Ishikawa (cell line): ENCODE measurements at regions not wholly inside any gene's neighbourhood (a gene's known extent, or its start where the extent isn't known, plus 50 kb on each side); places are given as distances from the start of the nearest gene placed in this dataset.

ENCODE experiments used
- CEBPB ChIP-seq: IDR thresholded peaks from 2 replicates; pipeline ENCODE4 v1.6.1; 2012
- CREB1 ChIP-seq: IDR thresholded peaks from 2 replicates; pipeline ENCODE4 v1.6.1; 2012; ENCODE audit warnings: low read depth
- EGR1 ChIP-seq: IDR thresholded peaks from 2 replicates; pipeline ENCODE4 v1.6.1; 2012
- EP300 ChIP-seq: IDR thresholded peaks from 2 replicates; pipeline ENCODE4 v1.6.1; 2012; ENCODE audit warnings: borderline replicate concordance
- FOXM1 ChIP-seq: IDR thresholded peaks from 2 replicates; pipeline ENCODE4 v1.6.1; 2012; ENCODE audit warnings: low read depth, borderline replicate concordance
- NFIC ChIP-seq: IDR thresholded peaks from 2 replicates; pipeline ENCODE4 v1.6.1; 2012
- RAD21 ChIP-seq: IDR thresholded peaks from 2 replicates; pipeline ENCODE4 v1.6.1; 2012; ENCODE audit warnings: low read depth
- TAF1 ChIP-seq: IDR thresholded peaks from 2 replicates; pipeline ENCODE4 v1.6.1; 2012; ENCODE audit warnings: low read depth, mild to moderate bottlenecking
- TCF12 ChIP-seq: IDR thresholded peaks from 2 replicates; pipeline ENCODE4 v1.6.1; 2012; ENCODE audit warnings: low read depth
- TEAD4 ChIP-seq: IDR thresholded peaks from 2 replicates; pipeline ENCODE4 v1.6.1; 2012
- YY1 ChIP-seq: IDR thresholded peaks from 2 replicates; pipeline ENCODE4 v1.6.1; 2012; ENCODE audit warnings: low read depth
- ZBTB7A ChIP-seq: IDR thresholded peaks from 2 replicates; pipeline ENCODE4 v1.6.1; 2012; ENCODE audit warnings: low read depth
- TF ChIP-seq, protein P1 (sequence below): IDR thresholded peaks from 2 replicates; pipeline ENCODE4 v1.6.1; 2012
- TF ChIP-seq, protein P2 (sequence below): IDR thresholded peaks from 2 replicates; pipeline ENCODE4 v1.6.1; 2012
- TF ChIP-seq, protein P3 (sequence below): IDR thresholded peaks from 2 replicates; pipeline ENCODE4 v1.6.1; 2012; ENCODE audit warnings: low read depth, mild to moderate bottlenecking

DNA sequence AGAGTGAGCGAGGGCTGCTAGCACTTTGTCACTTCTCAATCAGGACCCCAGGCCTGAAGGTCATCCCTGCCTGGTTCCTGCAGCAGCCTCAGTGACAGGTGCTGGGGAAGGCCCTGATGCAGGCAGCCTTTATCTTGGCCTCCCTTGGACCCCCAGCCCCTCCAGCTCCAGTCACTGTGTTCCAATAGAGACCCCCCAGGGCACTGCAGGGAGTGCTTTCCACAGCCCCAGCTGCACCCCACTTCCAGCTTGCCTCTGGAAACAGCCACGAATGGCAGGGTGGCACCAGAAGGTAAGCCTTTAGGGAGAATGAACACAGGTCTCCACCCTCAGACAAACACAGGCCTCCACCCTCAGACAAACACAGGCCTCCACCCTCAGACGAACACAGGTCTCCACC lies 241.6 kb upstream of the SGCG start:
- TF ChIP-seq RAD21 (no peak), NFIC (no peak), TCF12 (no peak), TAF1 (no peak), FOXM1 (no peak), YY1 (no peak), TEAD4 (no peak), CREB1 (no peak), EP300 (no peak), CEBPB (no peak), ZBTB7A (no peak), EGR1 (no peak)
- TF ChIP-seq, protein P1, sequence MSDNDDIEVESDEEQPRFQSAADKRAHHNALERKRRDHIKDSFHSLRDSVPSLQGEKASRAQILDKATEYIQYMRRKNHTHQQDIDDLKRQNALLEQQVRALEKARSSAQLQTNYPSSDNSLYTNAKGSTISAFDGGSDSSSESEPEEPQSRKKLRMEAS = no peak
- TF ChIP-seq, protein P2, sequence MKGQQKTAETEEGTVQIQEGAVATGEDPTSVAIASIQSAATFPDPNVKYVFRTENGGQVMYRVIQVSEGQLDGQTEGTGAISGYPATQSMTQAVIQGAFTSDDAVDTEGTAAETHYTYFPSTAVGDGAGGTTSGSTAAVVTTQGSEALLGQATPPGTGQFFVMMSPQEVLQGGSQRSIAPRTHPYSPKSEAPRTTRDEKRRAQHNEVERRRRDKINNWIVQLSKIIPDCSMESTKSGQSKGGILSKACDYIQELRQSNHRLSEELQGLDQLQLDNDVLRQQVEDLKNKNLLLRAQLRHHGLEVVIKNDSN = no peak
- TF ChIP-seq, protein P3, sequence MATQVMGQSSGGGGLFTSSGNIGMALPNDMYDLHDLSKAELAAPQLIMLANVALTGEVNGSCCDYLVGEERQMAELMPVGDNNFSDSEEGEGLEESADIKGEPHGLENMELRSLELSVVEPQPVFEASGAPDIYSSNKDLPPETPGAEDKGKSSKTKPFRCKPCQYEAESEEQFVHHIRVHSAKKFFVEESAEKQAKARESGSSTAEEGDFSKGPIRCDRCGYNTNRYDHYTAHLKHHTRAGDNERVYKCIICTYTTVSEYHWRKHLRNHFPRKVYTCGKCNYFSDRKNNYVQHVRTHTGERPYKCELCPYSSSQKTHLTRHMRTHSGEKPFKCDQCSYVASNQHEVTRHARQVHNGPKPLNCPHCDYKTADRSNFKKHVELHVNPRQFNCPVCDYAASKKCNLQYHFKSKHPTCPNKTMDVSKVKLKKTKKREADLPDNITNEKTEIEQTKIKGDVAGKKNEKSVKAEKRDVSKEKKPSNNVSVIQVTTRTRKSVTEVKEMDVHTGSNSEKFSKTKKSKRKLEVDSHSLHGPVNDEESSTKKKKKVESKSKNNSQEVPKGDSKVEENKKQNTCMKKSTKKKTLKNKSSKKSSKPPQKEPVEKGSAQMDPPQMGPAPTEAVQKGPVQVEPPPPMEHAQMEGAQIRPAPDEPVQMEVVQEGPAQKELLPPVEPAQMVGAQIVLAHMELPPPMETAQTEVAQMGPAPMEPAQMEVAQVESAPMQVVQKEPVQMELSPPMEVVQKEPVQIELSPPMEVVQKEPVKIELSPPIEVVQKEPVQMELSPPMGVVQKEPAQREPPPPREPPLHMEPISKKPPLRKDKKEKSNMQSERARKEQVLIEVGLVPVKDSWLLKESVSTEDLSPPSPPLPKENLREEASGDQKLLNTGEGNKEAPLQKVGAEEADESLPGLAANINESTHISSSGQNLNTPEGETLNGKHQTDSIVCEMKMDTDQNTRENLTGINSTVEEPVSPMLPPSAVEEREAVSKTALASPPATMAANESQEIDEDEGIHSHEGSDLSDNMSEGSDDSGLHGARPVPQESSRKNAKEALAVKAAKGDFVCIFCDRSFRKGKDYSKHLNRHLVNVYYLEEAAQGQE = no peak

DNA sequence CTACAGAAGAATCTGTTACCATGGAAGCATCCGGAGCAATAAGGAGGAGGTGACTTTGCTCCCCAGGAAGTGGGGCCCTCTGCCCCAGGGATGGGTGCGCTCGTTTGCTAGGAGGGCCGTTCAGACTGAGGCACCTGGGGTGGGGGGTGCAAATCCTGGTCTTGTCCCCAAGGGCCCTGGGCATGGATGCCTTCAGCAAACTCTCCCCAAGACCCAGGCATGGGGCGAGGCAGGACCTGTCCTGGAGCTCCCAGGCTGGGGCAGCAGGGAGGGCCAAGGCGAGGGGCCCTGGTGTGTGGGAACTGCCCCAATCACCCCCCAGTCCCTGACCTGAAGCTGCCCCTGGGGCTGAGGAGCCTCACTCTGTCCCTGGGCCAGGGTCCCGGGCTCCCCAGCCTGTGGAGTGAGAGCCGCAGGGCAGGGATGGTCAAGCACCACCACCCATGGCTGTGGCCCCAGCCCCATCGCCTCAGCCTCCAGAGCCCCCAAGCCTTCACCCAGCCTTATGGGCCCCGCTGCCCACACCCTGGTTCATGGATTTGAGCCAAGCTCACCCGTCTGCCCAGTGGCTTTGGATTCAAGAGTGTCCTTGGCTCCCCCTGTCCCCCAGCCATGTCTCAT lies 240.6 kb upstream of the SGCG start:
- TF ChIP-seq, protein P1 = no peak
- TF ChIP-seq RAD21 = no peak
- TF ChIP-seq YY1 = no peak
- TF ChIP-seq EGR1 = no peak
- no peak for TF ChIP-seq CEBPB
- no peak for TF ChIP-seq FOXM1
- no peak for TF ChIP-seq TEAD4
- TF ChIP-seq, protein P2 = no peak
- no peak for TF ChIP-seq EP300
- no peak for TF ChIP-seq CREB1
- no peak for TF ChIP-seq TAF1
- TF ChIP-seq, protein P3 = no peak
- TF ChIP-seq TCF12 = no peak
- no peak for TF ChIP-seq ZBTB7A
- no peak for TF ChIP-seq NFIC

DNA sequence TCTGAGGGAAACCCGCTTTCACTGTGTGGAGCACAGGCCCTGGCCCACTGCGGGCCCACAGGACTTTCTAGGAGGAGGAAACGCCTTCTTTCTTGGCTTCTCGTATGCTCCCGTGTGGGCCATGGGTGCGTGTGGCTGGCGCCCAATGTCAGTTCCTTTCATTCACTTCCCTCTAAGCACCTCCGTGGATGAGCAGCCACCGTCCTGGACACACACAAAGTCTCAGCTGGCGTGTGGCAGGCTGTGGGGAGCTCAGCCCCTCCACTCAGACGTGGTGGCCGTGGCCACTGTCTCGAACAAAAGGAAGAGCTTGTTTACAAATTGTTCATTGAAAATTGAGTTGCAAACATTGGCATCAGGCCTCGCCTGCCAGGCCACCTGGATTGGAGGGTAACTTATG lies 240.0 kb upstream of the SGCG start:
- no peak for TF ChIP-seq ZBTB7A
- TF ChIP-seq TAF1 = no peak
- TF ChIP-seq, protein P3 = no peak
- no peak for TF ChIP-seq FOXM1
- TF ChIP-seq EP300 = no peak
- TF ChIP-seq RAD21 = no peak
- TF ChIP-seq, protein P1 = no peak
- TF ChIP-seq TCF12 = no peak
- TF ChIP-seq, protein P2 = no peak
- TF ChIP-seq NFIC = no peak
- TF ChIP-seq YY1 = no peak

DNA sequence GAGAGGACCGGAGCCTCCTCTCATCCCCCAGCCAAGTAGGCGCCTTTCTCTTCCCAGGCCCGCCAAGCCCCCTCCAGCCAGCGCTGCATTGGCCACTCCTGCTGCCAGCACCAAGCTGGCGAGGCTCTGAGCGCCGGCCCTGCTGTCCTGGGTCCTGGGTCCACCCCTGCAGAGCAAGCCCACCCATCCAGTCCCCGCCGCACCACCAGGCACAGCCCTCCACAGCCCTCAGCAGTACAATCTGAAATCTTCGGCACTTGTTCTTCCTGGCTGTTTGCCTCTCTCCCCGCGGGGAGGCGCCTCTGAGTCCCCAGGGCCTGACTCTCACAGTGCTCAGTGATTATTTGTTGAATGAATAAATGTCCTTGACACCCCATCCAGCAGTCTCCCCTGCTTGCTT lies 236.4 kb upstream of the SGCG start:
- no peak for TF ChIP-seq ZBTB7A
- no peak for TF ChIP-seq EP300
- no peak for TF ChIP-seq YY1
- TF ChIP-seq, protein P1 = no peak
- no peak for TF ChIP-seq FOXM1
- TF ChIP-seq RAD21 = no peak
- no peak for TF ChIP-seq CEBPB
- TF ChIP-seq EGR1 = no peak
- TF ChIP-seq TCF12 = no peak
- TF ChIP-seq, protein P3 = no peak
- TF ChIP-seq, protein P2 = no peak
- TF ChIP-seq TEAD4 = no peak
